PC-9 (cell line): ENCODE measurements at regions not wholly inside any gene's neighbourhood (a gene's known extent, or its start where the extent isn't known, plus 50 kb on each side); places are given as distances from the start of the nearest gene placed in this dataset.
"Not testable (repeated sequence)": the region's sequence is repeated elsewhere in the genome, so short reads cannot be mapped to it uniquely, and the experiment has no call there.

Experiments
- CTCF ChIP-seq: fragments of 200-600 bp; sonication (generic); conservative IDR thresholded peaks from 2 replicates; pipeline ENCODE4 v1.6.1; 2017; ENCODE audit warnings: mixed run types, antibody characterized with exemption, mild to moderate bottlenecking, moderate library complexity
- EZH2 ChIP-seq: fragments of 200-600 bp; sonication (generic); IDR thresholded peaks from 2 replicates; pipeline ENCODE4 v1.8.0; 2017; ENCODE audit warnings: antibody characterized with exemption, low read depth

- TF ChIP-seq CTCF, EZH2: not testable (repeated sequence)
Observed at GRCh38 chr7:67335165-67335564, 338.5 kb downstream of the TYW1 start.
